AML-193 (cell line): ENCODE measurements at regions not wholly inside any gene's neighbourhood (a gene's known extent, or its start where the extent isn't known, plus 50 kb on each side); places are given as distances from the start of the nearest gene placed in this dataset.

Source experiments
- DNase-seq, 2 experiments: peaks; one replicate each; lab custom pipeline; 2025; lab: John Stamatoyannopoulos, UW

DNA sequence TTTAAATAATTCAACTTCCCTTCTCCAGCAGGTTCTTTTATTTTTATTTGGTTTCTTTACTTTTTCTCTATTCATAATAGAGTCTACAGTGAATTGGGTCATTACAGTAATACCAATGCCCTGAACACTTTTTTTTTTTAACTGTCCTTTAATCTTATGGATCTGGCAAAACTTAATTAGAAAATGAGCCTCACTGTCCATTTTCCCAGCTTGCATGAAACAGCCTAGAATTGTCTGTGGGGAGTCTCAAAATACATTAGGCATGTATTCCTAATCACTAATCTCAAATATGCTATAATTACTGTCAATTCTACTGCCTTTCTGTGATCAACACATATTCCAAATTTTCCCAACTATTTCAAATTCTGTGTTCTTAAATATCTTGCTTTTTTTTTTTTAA, 406.8 kb downstream of the ANXA1 start:
- DNase-seq = no peak

DNA sequence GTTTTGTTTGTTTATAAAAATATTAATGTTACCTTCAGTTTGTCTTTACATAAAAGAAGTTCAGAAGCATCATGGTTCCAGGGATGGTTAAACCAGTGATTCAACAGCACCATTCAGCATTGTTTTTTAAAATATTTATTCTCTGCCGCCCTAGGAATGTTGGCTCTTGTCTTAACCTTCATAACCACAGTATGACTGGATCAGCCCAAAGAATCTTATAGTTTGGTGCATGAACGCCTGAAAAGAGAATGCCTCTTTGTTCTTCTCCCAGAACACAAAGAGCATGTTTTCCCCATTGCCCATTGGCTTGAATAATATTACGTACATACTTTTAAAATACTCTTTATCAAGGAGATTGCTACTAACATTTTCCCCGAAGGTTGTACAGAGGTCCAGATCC, 413.4 kb downstream of the ANXA1 start:
- DNase-seq = no peak

DNA sequence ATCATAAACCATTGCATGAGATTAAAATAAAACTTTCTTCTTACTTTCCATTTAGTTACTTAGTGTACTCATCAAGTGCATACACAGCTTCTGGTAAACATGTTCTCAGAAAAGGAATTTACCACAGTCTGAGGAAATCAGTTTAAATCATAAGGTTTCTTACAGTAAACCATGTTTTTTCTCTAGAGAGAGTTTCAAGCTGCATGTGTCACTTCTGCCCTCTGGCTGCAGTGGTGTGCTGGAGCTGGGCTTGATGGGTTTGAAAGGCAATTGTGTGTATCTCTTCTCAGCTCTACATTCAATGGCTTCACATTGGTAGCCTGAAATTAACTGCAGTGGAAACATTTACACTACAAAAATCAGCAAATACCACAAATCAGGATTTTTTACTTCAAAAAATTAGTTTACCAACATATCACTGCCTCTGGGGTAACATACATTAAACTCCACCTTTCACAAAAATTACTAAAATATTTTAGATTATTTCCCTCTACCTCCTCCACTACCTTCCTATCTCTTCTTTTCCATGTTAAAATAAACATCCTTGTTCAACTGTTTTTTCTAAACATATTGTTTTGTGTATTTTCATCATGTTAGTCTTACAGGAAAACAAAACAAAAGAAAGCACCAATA, 414.3 kb downstream of the ANXA1 start:
- DNase-seq = peak; percentile 14 to 18

DNA sequence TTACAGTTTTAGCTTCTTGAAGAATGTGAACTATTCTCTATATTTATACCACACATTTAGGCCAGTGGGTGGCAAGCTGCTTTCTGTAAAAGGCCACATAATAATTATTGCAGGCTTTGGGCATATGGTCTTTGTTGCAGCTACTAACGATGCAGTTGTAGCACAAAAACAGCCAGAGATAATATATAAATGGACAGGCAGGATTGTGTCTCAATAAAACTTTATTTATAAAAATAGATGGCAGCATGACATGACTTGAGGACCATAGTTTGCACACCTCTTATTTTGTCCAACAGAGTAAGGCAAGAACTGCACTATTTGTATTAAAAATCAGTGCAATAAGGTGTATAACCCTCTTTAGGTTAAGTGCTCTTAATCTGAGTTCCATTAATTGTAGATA, 415.0 kb downstream of the ANXA1 start:
- DNase-seq = no peak

DNA sequence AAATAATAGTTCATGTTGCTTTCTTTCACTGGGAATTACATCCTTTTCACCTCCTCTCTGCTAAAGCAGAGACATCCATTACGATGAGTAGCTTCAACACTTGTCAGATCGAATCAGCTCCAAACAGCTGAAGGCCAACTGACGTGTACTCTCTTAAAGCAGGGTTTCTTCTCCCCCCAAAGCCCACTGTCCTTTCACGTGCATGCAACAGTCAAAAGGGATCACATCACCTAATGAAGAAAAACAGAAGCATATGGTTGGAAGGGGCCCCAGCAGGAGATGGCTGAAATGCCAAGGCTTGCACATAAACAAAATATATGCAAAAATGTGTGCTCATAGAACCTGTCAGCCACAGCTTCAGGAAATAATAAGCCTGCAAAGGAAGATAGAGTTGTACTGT, 421.6 kb downstream of the ANXA1 start:
- no peak for DNase-seq

DNA sequence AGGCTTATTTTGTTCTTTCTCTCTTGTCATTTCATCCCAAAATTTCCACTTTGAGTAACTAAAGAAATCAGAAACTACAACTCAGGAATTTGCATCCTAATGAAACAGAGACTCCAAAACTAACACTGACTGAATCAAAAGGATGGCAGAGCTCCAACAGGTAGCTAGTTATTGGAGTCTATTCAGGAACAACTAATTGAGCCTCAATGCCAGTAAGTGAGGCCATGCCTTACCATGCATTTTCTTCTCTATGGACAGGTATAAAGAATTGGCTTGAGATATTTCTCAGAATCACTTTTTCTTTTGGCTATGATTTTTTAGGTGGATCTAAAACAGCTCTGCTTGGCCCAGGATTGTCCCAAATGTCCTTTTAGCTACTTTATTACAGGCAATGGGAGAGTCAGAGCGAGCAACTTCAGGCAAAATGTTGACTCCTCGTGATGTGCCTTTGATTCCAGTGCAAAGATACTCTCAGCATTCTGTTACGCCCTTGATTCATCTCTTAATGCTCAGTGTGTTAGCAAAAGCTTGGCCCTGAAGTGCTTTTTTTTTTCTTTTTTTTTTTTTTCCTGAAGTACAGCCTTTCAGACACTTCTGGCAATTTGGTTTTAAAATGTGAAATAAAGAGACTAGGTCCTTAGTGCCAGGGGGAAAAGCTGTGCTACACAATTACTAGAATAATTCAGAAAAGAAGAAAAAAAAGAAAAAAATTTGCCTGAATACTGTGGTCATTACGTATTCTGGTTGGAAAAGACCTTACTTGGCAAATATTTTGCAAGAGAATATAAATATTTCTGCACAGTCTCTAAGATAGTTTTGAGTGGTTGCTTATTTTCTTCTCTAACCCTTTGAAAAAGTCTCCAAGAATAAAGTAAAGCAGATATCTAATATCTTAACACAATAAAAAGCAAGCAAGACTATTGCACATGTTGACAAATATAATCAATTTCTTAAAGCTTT, 423.7 kb downstream of the ANXA1 start:
- DNase-seq = no peak

DNA sequence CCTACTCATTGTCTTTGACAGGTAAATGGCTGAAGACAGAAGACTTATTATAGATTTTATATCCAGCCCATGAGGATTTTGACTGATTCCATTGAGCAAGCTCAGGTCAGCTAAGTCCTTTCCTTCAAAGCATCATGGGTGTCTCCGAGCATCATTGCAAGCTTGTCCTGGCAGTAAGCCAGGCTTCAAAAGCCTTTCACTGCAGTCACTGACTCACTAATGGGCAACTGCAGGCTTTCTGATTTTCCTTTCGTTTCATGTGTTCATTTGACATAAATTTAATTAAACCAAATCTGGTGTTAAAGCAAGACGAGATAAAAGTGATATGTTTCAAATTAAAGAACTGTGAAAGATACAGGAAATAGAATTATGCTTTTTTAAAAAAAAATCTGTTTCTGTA, 426.2 kb downstream of the ANXA1 start:
- DNase-seq = no peak

DNA sequence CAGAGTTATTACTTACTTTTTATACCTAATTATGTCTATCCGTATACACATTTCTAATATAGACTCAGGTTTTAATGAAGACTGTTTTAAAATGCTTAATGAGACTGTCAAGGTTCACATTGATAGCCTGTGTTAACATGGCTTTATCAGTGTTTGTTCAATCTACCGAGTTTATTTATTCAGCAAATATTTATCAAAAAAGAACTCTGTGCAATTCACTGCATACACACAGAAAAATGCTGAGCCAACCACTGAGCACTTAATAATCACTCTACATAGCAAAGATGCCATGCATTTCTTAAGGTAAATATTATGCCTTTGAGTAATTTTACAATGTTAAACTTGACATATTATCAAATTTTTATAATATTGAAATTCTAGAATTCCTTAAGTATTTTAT, 428.2 kb downstream of the ANXA1 start:
- DNase-seq = no peak

DNA sequence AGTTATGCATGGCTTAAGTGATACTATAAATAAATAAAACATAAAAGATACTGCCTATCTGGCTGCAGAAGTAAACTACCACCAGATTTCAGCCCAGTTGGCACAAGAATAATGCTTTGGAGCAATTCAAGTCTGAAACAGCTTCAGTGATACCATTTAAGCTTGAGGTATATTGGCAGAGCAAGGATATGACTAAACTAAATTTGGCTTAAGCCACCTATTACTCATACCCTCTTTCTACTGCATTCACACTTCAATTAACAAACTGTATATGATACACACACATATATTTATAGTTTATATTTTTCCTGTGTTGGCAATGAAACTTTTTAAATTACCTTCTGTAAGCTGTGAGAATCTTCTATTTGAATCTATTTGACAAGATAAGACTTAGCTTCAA, 431.9 kb downstream of the ANXA1 start:
- DNase-seq = no peak

DNA sequence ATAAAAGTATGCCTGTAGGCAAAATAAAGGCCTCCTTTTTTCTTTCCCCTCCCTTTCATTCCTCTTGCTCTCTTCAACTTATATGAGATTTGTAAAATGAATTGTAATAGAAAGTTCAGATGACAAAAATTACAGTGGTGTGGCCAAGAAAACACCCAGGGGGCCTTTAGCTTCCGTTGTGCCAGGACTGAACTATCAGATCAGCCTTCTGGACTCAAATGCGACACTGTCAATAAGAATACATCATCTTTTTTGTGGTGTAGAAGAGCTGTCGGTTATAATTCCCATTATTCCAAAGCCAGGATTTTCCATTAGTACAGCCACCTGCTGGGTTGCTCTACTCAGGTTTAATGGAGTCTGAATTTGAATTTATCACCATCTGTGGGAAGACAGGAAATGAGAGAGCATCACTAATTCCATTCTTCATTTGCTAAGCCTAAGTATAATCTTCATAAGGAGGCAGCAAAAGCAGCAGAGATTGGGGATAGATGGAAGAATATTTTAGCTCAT, 443.4 kb downstream of the ANXA1 start:
- DNase-seq = no peak

DNA sequence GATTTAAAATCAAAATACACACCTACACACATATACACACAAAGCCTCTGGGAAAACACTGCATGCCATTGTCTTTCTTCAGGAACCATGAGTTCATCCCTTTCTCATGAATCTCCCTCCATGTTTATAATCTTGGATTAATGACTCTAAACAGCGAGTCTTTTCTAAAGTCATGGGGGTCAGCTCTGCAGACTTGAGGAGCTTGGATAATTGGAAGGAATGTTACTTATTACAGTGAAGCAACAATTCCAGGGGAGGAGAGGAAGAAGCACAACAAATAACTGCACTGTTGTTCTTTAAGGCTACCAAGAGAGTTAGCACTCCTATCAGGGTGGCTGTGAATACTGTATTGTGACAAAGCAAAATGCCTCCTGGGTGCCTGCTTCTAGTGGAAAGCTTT, 444.7 kb downstream of the ANXA1 start:
- no peak for DNase-seq

DNA sequence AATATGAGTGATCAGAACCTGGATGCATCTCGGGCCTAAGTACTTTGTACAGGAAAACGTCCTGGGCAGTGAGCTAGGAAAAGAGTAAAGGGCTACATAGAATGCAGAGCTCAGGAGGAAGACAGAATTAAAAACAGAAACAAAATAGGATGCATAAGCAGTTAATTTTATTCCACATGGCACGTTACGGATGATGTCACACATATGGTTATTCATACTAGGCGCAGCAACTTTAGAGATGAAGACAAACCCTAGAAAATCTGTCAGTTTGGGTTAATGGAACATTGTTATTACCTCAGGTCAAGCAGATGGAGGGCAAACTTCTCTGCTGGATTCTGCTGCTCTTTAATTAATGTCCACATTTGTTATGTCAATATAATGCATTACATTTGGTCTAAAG, 445.4 kb downstream of the ANXA1 start:
- DNase-seq = no peak

DNA sequence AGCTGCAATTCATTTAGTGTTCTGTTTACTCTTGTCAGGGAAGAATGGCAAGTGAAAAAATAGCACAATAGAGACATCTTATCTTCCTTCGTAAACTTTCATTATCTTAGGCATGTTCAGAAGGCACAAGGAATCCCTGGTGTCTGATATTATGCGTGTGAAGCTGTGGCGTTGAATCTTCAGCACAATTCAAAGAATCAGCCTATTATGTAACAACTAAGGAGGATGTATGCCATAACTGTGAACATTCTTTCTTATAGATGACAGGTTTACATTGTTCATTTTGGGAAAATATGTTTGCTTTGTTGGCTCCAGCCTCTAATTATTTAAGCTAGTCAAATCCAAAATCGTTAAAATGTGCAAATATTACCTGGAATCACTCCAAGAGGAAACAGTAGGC, 446.1 kb downstream of the ANXA1 start:
- no peak for DNase-seq

DNA sequence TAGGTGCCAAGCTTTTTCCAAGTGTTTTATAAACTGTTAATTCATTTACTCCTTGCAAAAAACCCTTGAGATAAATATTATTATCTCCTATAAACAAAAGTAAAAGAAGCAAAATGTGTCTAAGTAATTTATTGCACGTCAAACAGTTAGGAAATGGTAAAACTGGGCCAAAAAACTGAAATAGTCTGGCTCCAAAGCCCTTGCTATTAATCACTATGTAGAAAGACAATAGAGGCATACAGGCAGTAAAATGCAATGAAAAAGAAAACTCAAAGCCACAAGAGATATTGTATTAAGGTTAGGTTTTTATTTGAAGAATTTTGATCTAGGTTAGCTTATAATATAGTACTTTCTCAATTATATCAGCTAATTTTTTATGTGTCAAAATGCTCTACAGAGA, 457.7 kb downstream of the ANXA1 start:
- no peak for DNase-seq

DNA sequence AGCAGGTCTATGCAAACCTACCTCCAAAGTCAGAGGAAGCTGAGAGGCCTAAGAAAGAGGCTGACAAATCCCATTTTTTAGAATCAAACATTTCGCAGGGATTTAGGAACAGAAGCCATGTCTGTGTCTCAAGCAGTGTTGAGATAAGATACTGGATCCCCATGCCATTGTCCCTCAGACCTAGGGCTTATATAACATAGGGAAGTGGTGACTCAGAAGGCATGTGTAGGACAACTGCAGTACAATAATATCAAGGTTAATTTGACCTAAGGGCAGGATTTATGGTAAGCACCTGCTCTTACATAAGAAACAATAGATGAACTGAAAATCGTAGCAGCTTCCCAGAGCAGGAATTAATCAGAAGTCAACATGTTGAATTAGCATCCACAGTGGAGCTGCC, 459.4 kb downstream of the ANXA1 start:
- DNase-seq = no peak

DNA sequence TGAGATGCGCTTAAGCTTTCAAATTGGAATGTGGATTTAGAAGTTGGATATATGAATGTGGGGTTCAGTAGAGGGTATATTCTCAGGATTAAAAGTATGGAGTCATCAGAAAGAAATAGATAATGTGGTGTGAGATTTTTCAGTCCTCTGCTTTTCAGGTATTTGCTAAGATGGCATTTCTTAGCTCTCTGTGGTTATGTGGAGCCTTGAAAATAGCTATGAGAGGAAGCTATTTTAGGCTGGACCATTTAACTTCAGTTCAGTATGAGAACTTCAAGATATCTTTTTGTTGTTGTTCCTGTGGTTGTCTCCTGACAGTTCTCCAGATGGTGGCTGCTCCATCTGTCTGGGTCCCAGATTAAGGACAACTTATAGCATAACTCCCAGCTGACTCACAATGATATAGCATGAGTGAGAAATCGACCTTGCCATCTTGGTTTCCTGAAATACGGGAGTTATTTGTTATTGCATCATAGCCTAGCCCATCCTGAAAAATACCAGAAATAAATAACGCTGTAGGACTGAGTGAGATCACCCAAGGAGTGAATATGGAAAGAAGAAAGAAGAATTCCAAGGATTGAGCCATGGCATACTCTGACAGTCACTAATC, 461.5 kb downstream of the ANXA1 start:
- DNase-seq = no peak

DNA sequence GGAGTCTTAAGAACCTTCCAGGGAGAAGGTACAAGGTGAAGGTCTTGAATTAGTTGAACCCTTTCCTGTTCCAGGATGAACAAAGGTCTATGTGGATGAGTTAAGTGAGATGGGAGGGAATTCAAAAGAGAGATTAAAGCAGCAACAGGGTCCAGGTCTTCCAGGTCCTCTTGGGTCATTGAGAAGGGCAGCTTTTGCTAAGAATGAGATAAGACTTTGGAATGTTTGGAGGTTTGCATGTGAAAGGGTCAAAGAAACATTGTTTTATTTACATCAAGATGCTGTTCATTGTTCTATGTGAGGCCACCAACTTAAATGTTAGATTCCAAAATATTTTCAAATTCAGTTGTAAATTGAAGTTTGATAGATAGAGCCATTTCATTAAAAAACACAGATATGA, 463.9 kb downstream of the ANXA1 start:
- no peak for DNase-seq

DNA sequence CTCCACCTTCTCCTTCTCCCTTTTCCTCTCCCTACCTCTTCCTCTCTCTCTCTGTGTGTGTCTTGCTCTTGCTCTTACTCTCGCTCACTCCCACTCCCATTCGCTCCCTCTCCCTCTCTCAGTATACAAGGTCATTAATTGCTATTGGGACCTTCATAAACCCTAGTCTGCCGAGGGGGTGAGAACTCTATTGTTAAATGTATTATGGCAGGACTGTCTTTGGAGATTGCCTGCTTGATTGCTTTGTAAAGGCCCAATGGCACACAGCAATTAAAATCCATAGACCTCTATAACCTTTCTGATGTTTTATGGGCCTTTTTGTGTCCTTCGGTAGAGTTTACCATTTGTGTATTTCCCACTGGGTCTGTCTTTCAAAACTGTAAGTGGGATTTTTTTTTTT, 465.9 kb downstream of the ANXA1 start:
- no peak for DNase-seq

DNA sequence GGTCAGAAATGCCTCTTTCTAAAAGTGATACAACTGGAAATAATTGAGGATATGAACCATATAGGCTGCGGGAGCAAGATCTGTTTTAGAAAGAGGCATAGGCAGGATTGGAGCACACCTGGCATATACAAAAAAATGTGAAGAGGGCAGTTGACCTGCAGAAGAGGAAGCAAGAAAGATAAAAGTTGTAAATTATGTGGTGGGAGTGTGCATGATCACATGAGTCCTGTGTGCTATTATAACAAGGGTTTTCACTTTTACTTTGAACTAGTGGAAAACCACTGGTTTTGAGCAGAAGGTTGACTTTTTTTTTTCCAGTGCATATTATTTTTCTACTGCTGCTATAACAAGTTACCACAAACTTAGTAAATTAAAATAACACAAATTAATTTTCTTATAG, 489.3 kb downstream of the ANXA1 start:
- no peak for DNase-seq

DNA sequence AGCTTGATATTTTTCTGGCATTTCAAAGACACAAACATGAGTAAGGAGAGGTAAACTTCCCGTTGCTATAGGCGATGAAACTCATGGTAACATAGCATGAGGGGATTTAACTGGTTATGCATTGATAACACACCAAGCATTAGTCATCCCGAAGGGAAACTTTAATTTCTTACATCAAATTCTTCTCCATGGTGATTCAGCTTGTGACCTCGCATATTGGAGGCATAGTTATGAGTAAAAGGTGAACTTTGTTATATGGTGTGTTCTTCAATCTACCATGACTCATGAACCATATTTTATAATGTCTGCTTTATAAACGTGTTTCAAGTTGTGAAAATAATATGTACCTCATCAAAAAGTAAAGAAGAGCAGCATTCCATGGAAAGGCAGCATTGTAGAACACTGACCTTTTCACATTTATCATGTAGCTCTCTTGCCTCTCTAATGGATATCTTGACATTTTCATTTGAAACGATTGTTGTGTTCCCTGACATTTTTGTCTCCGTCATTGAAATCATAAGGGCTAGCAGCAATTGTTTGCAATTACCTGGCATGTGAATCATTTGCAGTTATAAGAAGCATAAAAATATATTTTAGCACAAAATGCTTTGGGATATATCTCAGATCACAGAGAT, 491.8 kb downstream of the ANXA1 start:
- no peak for DNase-seq

DNA sequence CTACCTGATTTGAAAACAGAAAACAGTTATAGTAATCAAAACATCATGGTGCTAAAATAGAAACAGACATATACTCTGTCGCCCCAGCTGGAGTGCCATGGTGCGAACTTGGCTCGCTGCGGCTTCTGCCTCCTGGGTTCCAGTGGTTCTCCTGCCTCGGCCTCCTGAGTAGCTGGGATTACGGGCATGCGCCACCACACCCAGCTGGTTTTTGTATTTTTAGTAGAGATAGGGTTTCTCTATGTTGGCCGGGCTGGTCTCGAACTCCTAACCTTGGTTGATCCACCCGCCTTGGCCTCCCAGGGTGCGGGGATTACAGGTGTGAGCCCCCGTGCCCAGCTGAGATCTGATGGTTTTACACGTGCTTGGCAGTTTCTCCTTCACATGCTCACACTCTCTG, 495.9 kb downstream of the ANXA1 start:
- DNase-seq = no peak

DNA sequence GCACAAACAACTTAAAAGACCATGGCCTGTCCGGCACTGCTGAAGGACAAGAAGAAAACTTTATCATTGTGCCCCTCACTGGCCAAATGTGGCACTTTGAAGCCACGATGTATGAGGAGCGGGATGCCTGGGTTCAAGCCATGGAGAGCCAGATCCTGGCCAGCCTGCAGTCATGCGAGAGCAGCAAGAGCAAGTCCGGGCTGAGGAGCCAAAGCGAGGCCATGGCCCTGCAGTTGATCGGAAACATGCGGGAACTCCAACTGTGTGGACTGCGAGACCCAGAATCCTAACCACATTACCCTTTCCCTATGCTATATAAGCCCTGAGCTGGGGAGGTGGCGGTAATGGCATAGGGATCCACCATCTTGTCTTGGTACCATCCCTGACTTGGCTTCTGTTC, 497.9 kb downstream of the ANXA1 start:
- DNase-seq = no peak

DNA sequence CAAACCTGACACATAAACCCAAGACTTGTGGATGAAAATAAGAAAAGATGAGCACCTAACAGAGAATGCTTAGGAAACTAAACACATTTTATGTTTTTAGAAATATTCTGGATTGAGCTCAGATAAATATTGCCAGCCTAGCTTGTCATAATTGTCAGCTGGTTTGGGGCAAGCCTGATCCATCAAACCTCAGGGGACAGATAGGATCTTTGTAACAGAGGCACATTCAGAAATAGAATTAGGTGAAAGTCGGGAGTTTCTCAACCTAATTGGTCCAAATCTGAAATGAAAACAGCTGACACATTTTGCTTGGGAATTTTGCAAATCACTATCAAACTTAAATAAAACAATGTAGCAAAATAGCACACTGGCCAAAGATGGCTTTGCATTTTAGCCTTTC, 503.7 kb downstream of the ANXA1 start:
- no peak for DNase-seq
